Fibroblast of pulmonary artery (primary cell): ENCODE measurements at regions not wholly inside any gene's neighbourhood (a gene's known extent, or its start where the extent isn't known, plus 50 kb on each side); places are given as distances from the start of the nearest gene placed in this dataset.

Experiments
- DNase-seq: peaks from one replicate; pipeline ENCODE4 v3.0.0-alpha.2; 2010; ENCODE audit warnings: low read depth
- H3K4me3 ChIP-seq: replicated peaks from 2 replicates; pipeline ENCODE4 v1.5.1; 2011; ENCODE audit warnings: low read depth, mild to moderate bottlenecking, control low read depth, low read length, moderate library complexity
- TF ChIP-seq, protein P1 (sequence below): IDR thresholded peaks from 2 replicates; pipeline ENCODE4 v1.5.1; 2011; ENCODE audit warnings: mild to moderate bottlenecking, control low read depth, low read length, inconsistent platforms; ENCODE audit errors: missing control alignments

DNA sequence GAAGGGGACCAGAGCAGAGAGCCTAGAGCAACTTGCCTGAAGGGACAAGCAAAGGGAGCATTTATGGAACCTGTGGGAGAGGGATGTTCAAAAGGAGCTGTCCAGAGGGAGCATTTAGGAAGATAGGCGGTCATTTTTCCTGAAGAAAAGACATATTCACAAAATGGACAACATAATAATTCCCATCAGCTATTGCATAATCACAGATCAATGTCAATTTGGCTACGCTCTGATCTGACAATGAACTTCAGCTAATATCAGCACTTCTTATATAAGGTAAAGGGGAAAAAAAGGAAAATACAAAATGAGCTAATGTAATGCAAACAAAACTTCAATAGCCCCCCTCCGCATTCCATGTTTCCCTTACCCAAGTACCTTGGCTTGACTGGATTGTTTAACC lies 291.1 kb upstream of the CDH7 start:
- TF ChIP-seq, protein P1, sequence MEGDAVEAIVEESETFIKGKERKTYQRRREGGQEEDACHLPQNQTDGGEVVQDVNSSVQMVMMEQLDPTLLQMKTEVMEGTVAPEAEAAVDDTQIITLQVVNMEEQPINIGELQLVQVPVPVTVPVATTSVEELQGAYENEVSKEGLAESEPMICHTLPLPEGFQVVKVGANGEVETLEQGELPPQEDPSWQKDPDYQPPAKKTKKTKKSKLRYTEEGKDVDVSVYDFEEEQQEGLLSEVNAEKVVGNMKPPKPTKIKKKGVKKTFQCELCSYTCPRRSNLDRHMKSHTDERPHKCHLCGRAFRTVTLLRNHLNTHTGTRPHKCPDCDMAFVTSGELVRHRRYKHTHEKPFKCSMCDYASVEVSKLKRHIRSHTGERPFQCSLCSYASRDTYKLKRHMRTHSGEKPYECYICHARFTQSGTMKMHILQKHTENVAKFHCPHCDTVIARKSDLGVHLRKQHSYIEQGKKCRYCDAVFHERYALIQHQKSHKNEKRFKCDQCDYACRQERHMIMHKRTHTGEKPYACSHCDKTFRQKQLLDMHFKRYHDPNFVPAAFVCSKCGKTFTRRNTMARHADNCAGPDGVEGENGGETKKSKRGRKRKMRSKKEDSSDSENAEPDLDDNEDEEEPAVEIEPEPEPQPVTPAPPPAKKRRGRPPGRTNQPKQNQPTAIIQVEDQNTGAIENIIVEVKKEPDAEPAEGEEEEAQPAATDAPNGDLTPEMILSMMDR, result no peak
- no peak for DNase-seq
- no peak overlapping the region for H3K4me3 ChIP-seq

DNA sequence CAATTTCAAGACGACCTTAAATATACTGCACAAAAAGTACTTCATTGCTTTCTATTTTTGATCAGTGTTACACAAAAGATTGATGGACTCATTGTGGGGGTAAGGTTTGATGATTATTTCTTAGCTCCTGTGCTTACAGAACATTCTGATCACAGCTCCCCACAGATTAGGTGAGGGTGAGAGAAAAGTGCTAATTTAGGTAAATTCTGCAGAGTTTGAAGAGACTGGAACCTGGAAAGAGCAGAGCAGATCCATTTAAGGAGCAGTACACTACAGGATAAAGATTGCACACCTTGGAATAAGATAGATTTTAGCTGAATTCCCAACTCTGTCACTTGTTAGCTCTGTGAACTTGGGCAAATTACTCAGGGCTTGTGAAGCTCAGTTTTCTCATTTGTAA lies 291.9 kb upstream of the CDH7 start:
- TF ChIP-seq, protein P1, result no peak
- H3K4me3 ChIP-seq, result no peak overlapping the region
- DNase-seq, result no peak

DNA sequence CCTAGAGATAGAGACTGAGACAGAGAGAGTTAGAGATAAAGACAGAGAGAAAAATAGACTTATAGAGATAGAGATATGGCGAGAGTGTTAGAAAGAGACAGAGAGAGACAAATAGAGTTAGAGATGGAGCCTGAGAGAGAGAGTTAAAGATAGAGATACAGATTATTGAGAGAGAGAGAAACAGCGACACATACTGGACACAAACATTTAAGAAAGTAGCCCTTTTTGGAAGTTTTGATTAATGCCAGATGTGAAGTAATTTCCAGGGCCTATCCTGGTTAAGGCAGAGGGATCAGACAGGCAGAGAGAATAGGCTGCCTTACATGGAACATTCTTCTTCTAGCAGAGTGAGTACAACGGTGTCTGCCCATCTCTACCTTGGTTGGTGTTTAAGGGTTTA lies 311.6 kb upstream of the CDH7 start:
- TF ChIP-seq, protein P1, result no peak
- no peak overlapping the region for H3K4me3 ChIP-seq
- no peak for DNase-seq

DNA sequence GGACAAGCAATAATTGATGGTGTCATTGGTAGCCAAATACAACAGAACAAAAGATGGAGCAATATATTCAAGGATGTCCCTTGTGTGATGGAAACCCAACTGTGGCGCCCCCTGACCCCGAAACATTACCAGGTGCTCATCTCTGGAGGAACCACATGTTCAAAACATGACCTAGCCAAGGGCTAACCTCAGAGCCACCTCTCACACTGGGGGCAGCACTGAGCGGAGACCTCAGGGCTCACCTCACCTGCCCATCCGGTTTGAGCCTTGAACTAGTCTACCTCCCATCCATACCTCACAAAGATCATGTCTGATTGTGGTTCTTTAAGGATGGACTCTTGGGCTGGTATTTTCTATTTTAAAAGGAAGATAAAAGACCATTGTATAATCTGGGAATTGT lies 314.4 kb upstream of the CDH7 start:
- no peak for DNase-seq
- TF ChIP-seq, protein P1, result no peak
- no peak overlapping the region for H3K4me3 ChIP-seq

DNA sequence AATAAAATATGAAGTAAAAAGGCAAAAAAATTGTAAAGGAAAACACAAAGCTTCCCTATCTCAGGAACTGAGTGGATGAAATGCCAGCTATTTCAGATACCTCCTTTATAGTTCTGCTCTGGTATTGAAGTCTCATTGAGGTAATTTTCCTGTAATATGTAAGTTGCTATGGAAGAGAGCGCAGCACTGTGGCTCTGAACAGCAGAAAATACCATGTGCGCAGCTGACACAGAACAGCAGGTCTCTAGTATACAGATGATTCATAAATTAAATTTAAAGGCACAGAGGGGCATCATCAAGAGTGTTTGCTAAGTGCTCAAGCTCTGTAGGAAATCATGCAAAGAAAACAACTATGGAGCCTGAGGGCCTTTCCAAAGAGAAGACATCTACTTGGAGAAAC lies 315.3 kb upstream of the CDH7 start:
- TF ChIP-seq, protein P1, result no peak
- no peak for DNase-seq

DNA sequence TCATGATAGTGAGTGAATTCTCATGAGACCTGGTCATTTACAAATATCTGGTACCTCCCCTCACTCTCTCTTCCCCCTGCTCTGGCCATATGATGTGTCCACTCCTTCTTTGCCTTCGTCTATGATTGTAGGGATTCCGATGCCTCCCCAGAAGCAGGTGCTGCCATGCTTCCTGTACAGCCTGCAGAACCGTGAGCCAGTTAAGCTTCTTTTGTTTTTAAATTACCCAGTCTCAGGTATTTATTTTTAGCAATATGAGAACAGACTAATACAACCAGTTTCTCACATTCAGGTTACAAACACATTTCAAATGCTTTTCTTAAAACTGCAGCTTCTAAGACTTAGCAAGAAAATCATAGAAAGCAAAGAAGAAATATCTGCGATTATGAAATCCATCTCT lies 321.2 kb upstream of the CDH7 start:
- DNase-seq, result no peak
- TF ChIP-seq, protein P1, result no peak
- no peak overlapping the region for H3K4me3 ChIP-seq

More for the DNA sequence above, 315.3 kb upstream of the CDH7 start:
- H3K4me3 ChIP-seq, result no peak overlapping the region

DNA sequence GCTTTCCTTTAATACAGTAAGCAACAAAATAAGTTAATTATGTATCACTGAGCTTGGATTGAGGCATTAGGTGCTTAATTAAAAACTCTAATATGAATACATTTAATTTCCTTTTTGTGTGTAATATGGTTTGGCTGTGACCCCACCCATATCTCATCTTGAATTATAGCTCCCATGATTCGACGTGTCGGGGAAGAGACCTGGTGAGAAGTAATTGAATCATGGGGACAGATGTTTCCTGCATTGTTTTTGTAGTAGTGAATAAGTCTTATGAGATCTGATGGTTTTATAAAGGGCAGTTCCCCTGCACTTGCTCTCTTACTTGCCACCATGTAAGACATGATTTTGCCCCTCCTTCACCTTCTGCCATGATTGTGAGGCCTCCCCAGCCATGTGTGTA lies 325.4 kb upstream of the CDH7 start:
- H3K4me3 ChIP-seq, result no peak overlapping the region
- TF ChIP-seq, protein P1, result no peak
- DNase-seq, result no peak
